ENCODE measurements at regions not wholly inside any gene's neighbourhood (a gene's known extent, or its start where the extent isn't known, plus 50 kb on each side); places are given as distances from the start of the nearest gene placed in this dataset.

- TF ChIP-seq CTCF (IDR thresholded peaks at IDR 0.05) (no peak), EP300 (IDR thresholded peaks at IDR 0.05) (no peak), POLR2A (IDR thresholded peaks at IDR 0.05) (no peak)
Observed at GRCh38 chr9:16271967-16272366, 598.5 kb downstream of the BNC2 start.

Measured in ovary (tissue), 3 donors.